OCI-LY7 (cell line): ENCODE measurements at regions not wholly inside any gene's neighbourhood (a gene's known extent, or its start where the extent isn't known, plus 50 kb on each side); places are given as distances from the start of the nearest gene placed in this dataset.

Source experiments
- EZH2phosphoT487 ChIP-seq: fragments of 200-600 bp; sonication (generic); IDR thresholded peaks from 2 replicates; pipeline ENCODE4 v1.6.1; 2018; ENCODE audit warnings: low read depth, borderline replicate concordance, mild to moderate bottlenecking, mixed run types, antibody characterized with exemption, low read length, moderate library complexity, mixed read lengths
- TF ChIP-seq, protein P1 (sequence below): fragments of 200-600 bp; sonication (generic); conservative IDR thresholded peaks from 2 replicates; pipeline ENCODE4 v1.5.1; 2014; ENCODE audit warnings: mild to moderate bottlenecking, antibody characterized with exemption, low read length, moderate library complexity, mixed read lengths

DNA sequence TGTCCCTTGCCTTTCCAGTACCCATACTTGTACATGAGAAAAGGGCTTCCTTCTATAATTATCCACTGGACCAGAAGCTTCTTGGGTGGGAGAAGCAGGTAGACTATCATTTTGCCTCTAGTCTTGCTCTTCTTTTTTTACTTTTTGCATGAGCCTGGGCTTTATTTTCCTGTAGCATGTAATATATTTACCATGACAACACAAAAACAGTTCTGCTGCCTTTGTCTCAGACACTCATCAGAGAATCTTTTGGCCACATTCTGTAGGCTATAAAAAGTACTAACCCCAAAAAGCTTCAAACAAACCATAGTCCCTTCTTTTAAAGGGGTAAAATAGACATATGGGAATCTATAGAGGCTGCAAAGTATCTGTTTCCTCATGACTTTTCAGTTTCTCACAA lies 339.2 kb upstream of the PIK3R1 start:
- TF ChIP-seq, protein P1, sequence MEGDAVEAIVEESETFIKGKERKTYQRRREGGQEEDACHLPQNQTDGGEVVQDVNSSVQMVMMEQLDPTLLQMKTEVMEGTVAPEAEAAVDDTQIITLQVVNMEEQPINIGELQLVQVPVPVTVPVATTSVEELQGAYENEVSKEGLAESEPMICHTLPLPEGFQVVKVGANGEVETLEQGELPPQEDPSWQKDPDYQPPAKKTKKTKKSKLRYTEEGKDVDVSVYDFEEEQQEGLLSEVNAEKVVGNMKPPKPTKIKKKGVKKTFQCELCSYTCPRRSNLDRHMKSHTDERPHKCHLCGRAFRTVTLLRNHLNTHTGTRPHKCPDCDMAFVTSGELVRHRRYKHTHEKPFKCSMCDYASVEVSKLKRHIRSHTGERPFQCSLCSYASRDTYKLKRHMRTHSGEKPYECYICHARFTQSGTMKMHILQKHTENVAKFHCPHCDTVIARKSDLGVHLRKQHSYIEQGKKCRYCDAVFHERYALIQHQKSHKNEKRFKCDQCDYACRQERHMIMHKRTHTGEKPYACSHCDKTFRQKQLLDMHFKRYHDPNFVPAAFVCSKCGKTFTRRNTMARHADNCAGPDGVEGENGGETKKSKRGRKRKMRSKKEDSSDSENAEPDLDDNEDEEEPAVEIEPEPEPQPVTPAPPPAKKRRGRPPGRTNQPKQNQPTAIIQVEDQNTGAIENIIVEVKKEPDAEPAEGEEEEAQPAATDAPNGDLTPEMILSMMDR: no peak
- no peak for TF ChIP-seq EZH2phosphoT487
